Fibroblast of skin of right biceps (primary cell): ENCODE measurements at regions not wholly inside any gene's neighbourhood (a gene's known extent, or its start where the extent isn't known, plus 50 kb on each side); places are given as distances from the start of the nearest gene placed in this dataset.
A peak's percentile ranks its signal among the peaks of the same experiment; 100 is the strongest.

Experiments
- DNase-seq: peaks from one replicate; pipeline ENCODE4 v3.0.0-alpha.2; 2013

GRCh38 chrX:110432091-110432905, 73.7 kb downstream of the RTL9 start:
- DNase-seq = no peak

GRCh38 chrX:110432906-110433215, 74.2 kb downstream of the RTL9 start:
- no peak for DNase-seq

- no peak for DNase-seq
Observed at GRCh38 chrX:110435196-110435595, 76.5 kb downstream of the RTL9 start.

GRCh38 chrX:110436523-110436922, 77.9 kb downstream of the RTL9 start:
- DNase-seq = no peak

- DNase-seq = no peak
Observed at GRCh38 chrX:110437686-110438085, 79.0 kb downstream of the RTL9 start.

GRCh38 chrX:110440016-110440805, 81.6 kb downstream of the RTL9 start:
- no peak for DNase-seq

- peak; percentile 27 for DNase-seq
Observed at GRCh38 chrX:110442635-110443034, 84.0 kb downstream of the RTL9 start.

- DNase-seq = no peak
Observed at GRCh38 chrX:110444996-110445395, 86.3 kb downstream of the RTL9 start.

GRCh38 chrX:110448459-110448858, 89.8 kb downstream of the RTL9 start:
- DNase-seq = no peak

GRCh38 chrX:110449312-110449711, 90.7 kb downstream of the RTL9 start:
- DNase-seq = no peak

GRCh38 chrX:110450050-110450449, 91.4 kb downstream of the RTL9 start:
- DNase-seq = peak; percentile 52

- DNase-seq = no peak
Observed at GRCh38 chrX:110454336-110454735, 95.7 kb downstream of the RTL9 start.

GRCh38 chrX:110462957-110463356, 104.3 kb downstream of the RTL9 start:
- no peak for DNase-seq

- DNase-seq = no peak
Observed at GRCh38 chrX:110466790-110467189, 108.1 kb downstream of the RTL9 start.

- DNase-seq = no peak
Observed at GRCh38 chrX:110472265-110472664, 113.6 kb downstream of the RTL9 start.

GRCh38 chrX:110477593-110478228, 119.1 kb downstream of the RTL9 start:
- no peak for DNase-seq

GRCh38 chrX:110491846-110492620, 133.4 kb downstream of the RTL9 start:
- DNase-seq = no peak

- no peak for DNase-seq
Observed at GRCh38 chrX:110504947-110505346, 146.3 kb downstream of the RTL9 start.

GRCh38 chrX:110509755-110510532, 151.3 kb downstream of the RTL9 start:
- peak; percentile 38 for DNase-seq

- no peak for DNase-seq
Observed at GRCh38 chrX:110511238-110511637, 152.6 kb downstream of the RTL9 start.

GRCh38 chrX:110512341-110512740, 153.7 kb downstream of the RTL9 start:
- DNase-seq = no peak

GRCh38 chrX:110514509-110514908, 155.9 kb downstream of the RTL9 start:
- DNase-seq = no peak
